Mucosa of descending colon (tissue), 3 donors: ENCODE measurements at regions not wholly inside any gene's neighbourhood (a gene's known extent, or its start where the extent isn't known, plus 50 kb on each side); places are given as distances from the start of the nearest gene placed in this dataset.

Experiments used
- ATAC-seq: fragments of 200-7000 bp; cut with Tn5 transposase; one replicate; pipeline ENCODE4 v1.9.1; 2020; ENCODE audit warnings: mild to moderate bottlenecking, moderate library complexity
- DNase-seq, 3 donors: peaks; one replicate each; pipeline ENCODE4 v3.0.0-alpha.2; 2020
- H3K36me3 ChIP-seq: fragments of 200-600 bp; one replicate; pipeline ENCODE4 v1.8.0; 2021; ENCODE audit warnings: low read depth, mild to moderate bottlenecking
- H3K4me1 ChIP-seq: fragments of 200-600 bp; one replicate; pipeline ENCODE4 v1.8.0; 2021; ENCODE audit warnings: low read depth, mild to moderate bottlenecking
- H3K4me3 ChIP-seq: fragments of 200-600 bp; one replicate; pipeline ENCODE4 v1.8.0; 2021; ENCODE audit warnings: mild to moderate bottlenecking
- H3K9me3 ChIP-seq: fragments of 200-600 bp; one replicate; pipeline ENCODE4 v1.8.0; 2021; ENCODE audit warnings: mild to moderate bottlenecking
- intact Hi-C, 2 donors: fragments of 100-400 bp; cut with DNase I in 1 of 2; cut with micrococcal nuclease in 1 of 2; formaldehyde crosslinking; loops; one replicate each; pipeline versions ENCODE4 v1.11.0 to v1.11.1; 2022; cut with DNase I, micrococcal nuclease
- TF ChIP-seq, protein P1 (sequence below): fragments of 200-600 bp; IDR thresholded peaks from one replicate; pipeline ENCODE4 v1.8.0; 2022; ENCODE audit warnings: antibody characterized with exemption, mild to moderate bottlenecking
- donor health status: DM: no; HTN: no; CAD: no; lungs with moderate emphysema.
- donor health status: DM: no; HTN: no; CAD: no.
- donor health status: DM: no; HTN: yes; CAD: no.

DNA sequence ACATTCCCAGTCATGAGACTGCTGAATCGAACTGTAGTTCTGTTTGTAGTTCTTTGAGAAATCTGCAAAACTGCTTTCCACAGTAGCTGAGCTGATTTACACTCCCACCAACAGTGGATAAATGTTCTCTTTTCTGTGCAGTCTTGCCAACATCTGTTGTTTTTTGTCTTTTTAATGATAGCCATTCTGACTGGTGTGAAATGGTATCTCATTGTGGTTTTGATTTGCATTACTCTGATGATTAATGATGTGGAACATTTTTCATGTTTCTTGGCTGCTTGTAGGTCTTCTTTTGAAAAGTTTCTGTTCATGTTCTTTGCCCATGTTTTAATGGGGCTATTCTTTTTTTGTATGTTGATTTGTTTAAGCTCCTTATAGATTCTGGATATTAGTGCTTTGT is 187.3 kb upstream of the TLE4 start:
- Histone ChIP-seq H3K36me3 (no peaks in the 10 kb centered on the region), H3K4me1 (no peaks in the 10 kb centered on the region), H3K4me3 (no peak overlapping the region), H3K9me3 (no peaks in the 10 kb centered on the region)
- intact Hi-C loops = no loop called here
- DNase-seq = no peak
- ATAC-seq = no peak
- TF ChIP-seq, protein P1, sequence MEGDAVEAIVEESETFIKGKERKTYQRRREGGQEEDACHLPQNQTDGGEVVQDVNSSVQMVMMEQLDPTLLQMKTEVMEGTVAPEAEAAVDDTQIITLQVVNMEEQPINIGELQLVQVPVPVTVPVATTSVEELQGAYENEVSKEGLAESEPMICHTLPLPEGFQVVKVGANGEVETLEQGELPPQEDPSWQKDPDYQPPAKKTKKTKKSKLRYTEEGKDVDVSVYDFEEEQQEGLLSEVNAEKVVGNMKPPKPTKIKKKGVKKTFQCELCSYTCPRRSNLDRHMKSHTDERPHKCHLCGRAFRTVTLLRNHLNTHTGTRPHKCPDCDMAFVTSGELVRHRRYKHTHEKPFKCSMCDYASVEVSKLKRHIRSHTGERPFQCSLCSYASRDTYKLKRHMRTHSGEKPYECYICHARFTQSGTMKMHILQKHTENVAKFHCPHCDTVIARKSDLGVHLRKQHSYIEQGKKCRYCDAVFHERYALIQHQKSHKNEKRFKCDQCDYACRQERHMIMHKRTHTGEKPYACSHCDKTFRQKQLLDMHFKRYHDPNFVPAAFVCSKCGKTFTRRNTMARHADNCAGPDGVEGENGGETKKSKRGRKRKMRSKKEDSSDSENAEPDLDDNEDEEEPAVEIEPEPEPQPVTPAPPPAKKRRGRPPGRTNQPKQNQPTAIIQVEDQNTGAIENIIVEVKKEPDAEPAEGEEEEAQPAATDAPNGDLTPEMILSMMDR = no peak

DNA sequence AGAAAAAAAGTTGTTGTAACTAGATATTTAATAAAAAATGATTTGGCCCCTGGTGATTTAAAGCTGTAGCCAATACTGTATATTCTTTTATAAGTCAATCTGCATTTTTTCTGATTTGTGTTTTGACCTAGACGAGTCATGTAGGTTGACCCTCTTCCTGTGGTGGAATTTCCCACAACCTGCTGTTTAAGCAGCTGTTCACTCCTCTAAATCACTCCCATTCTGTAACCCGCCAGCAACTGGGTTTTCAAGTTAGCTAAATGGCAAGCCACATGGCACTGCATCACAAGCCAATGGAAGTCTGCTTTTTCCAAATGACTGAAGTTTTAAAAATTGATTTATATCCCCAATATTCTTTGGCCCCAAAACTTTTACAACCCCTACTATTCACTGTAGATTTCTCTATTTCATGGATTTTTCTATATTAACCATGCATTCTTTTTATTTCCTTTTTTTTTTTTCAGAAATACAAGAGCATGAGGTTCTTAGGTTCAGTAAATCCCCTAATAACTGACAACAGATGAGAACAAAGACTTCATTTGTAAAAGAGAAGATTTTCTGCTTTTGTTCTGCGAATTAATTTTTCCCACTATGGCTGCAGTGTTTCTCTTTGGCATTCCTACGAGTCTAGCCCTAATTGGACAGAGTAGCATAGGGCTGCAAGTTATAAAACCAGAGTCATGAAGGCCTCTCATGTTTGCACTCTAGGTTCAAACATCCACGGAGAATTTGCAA is 184.5 kb upstream of the TLE4 start:
- no peak overlapping the region for H3K4me3 ChIP-seq
- H3K36me3 ChIP-seq = no peaks in the 10 kb centered on the region

DNA sequence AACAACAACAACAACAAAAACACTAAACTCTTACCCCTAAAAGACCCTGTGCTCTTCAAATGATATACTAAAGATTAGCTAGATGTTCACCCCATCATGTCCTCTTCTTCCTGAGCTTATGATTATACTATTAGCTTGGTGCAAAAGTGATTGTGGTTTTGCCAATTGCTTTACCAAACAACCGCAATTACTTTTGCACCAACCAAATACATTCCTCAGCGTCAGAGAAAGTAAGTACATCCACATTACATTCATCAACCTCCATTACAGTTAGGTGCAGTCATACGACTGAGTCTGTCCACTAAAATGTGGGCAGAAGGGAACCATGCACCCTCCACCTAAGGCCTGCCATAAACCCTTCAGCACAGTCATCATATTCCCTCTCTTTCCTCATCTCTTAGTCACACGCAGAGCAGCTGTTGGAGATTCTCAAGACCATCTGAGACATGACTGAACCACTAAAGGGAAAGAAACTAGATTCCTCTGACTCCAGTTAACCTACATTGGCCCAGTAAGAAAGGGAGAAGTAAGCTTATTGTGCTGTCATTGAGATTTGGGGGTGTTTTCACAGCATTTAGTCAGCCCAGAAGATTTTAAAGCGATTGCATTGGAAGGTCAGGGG is 181.6 kb upstream of the TLE4 start:
- TF ChIP-seq, protein P1 = no peak
- no peaks in the 10 kb centered on the region for H3K36me3 ChIP-seq
- no peak overlapping the region for H3K4me3 ChIP-seq
- no peaks in the 10 kb centered on the region for H3K9me3 ChIP-seq
- H3K4me1 ChIP-seq = no peaks in the 10 kb centered on the region
- ATAC-seq = no peak
- intact Hi-C loops = no loop called here
- DNase-seq = no peak

More for the DNA sequence above, 184.5 kb upstream of the TLE4 start:
- intact Hi-C loops = no loop called here
- H3K9me3 ChIP-seq = no peaks in the 10 kb centered on the region
- H3K4me1 ChIP-seq = no peaks in the 10 kb centered on the region
- TF ChIP-seq, protein P1 = no peak
- DNase-seq = no peak
- no peak for ATAC-seq

DNA sequence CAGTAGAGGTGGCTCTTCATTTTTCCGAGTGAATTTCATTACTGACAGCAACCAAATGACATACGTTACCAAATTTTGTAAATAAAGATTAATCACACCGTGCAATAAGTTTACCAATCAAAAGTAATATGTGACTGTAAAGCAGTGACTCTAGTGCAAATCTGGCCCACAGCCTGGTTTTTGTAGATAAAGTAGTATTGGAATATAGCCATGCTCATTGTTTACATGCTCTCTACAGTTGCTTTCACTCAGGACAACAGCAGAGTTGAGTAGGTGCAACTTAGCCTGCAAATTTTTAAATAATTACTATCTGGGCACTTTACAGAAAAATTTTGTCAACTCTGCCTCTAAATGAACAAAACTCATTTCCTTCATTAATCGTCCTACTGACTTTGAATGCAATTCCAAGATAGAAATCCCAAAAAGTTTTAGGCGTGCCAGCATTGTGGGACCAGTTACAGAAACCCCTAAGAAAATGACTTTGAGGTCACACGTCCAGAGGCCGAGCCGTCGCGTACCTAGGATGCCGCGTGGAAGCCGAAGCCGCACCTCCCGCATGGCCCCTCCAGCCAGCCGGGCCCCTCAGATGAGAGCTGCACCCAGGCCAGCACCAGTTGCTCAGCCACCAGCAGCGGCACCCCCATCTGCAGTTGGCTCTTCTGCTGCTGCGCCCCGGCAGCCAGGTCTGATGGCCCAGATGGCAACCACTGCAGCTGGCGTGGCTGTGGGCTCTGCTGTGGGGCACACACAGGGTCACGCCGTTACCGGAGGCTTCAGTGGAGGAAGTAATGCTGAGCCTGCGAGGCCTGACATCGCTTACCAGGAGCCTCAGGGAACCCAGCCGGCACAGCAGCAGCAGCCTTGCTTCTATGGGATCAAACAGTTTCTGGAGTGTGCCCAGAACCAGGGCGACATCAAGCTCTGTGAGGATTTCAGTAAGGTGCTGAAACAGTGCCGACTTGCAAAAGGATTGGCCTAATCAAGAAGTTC is 180.7 kb upstream of the TLE4 start:
- intact Hi-C loops = no loop called here
- peak in 1 of 3 donors; percentile 36 for DNase-seq

DNA sequence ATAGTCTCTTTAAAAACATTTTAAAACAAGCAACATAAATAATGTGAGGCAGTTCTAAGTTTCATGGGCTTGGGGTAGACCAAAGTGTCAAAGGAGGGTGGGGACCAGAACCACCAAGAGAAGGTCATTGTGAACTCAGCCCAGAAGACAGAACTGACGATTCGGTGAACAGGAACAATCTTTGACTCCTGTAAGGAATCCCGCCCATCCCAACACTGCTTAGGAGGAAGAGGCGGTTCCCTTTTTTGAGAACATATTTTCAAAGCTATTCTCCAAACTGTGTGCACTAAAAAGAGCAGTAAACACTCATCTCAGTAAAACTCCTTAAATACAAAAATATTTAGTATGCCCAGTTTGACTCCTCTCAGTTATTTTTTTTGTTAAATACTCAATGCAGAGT is 176.5 kb upstream of the TLE4 start:
- no peak overlapping the region for H3K4me3 ChIP-seq
- TF ChIP-seq, protein P1 = no peak
- no peak for DNase-seq
- no peaks in the 10 kb centered on the region for H3K36me3 ChIP-seq
- no peak for ATAC-seq
- H3K9me3 ChIP-seq = no peaks in the 10 kb centered on the region
- H3K4me1 ChIP-seq = no peaks in the 10 kb centered on the region
- intact Hi-C loops = no loop called here

More for the DNA sequence above, 180.7 kb upstream of the TLE4 start:
- Histone ChIP-seq H3K36me3 (no peaks in the 10 kb centered on the region), H3K4me1 (no peaks in the 10 kb centered on the region), H3K4me3 (no peak overlapping the region), H3K9me3 (no peaks in the 10 kb centered on the region)
- TF ChIP-seq, protein P1 = no peak
- no peak for ATAC-seq
